Cerebellar nuclear complex (tissue), 1 donor: ENCODE measurements at regions not wholly inside any gene's neighbourhood (a gene's known extent, or its start where the extent isn't known, plus 50 kb on each side); places are given as distances from the start of the nearest gene placed in this dataset.

Experiments used
- DNase-seq, 2 experiments: peaks; one replicate each; lab custom pipeline; 2025; lab: John Stamatoyannopoulos, UW

DNA sequence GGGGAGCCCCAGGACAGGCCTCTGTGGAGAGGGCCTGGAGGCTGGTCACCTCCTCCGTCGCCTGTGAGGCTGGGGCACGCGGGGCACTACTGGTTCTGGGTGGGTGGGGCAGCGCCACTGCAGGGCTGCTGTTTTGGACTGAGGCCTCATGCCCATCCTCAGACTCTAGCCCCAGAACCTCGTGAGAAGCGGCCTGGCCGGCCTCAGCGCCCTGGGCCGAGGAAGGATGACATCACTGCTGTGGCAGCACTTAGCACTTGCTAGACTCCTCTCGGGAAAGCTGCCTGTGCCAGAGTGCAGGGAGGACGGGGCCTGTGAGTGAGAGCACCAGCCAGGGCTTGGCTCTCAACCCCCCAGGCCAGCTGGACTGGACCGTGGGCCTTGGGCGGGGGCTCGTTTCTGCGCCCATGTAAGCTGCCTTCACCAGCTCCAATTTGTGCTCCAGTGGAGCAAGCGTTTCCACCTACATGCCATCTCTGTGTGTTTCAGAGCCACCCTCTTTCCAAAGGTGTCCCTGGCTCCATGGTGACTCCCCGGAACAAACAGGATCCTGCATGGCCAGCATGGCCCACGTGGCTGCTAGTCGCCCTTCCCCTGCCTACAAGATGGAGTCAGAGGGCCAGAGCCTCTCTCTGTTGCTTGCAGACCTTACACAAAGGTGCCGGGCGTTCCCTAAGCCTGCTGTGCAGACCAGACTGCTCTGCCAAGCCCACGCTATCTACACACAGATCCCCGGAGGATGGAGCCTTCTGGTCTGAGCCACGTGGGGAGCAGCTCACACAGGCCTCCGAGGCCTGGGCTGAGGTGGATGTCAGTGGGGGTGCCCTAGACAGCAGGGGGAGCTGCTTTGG lies 102.9 kb downstream of the CTTN start:
- DNase-seq: no peak

DNA sequence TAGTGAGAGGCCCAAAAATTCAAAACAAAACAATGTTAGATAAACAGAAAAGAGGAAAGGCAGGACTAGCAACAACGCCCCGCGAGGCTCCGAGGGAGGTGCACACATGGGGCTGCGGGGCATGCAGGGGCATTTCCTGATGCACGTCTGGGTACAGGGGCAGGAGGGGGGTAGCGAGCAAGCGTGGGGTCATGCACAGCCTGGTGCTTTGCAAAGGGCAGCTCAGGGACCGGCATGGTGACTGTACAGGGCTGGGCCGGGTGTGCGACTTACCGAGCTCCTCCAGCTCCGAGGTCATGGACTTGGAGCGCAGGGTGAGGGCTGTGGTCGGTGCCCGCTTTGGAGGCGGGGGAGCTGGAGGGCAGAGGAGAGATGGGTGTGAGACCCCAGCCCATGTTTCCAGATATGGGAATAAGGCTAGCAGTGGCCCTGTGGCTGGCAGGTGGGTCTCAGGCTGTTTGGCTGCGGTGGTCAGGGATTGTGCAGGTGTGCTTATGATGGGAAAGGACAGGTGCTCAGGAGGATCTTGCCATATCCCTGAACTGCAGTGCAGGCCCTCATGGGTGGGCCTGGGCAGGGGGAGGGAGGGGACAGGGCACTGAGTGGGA lies 103.7 kb downstream of the CTTN start:
- DNase-seq: no peak

DNA sequence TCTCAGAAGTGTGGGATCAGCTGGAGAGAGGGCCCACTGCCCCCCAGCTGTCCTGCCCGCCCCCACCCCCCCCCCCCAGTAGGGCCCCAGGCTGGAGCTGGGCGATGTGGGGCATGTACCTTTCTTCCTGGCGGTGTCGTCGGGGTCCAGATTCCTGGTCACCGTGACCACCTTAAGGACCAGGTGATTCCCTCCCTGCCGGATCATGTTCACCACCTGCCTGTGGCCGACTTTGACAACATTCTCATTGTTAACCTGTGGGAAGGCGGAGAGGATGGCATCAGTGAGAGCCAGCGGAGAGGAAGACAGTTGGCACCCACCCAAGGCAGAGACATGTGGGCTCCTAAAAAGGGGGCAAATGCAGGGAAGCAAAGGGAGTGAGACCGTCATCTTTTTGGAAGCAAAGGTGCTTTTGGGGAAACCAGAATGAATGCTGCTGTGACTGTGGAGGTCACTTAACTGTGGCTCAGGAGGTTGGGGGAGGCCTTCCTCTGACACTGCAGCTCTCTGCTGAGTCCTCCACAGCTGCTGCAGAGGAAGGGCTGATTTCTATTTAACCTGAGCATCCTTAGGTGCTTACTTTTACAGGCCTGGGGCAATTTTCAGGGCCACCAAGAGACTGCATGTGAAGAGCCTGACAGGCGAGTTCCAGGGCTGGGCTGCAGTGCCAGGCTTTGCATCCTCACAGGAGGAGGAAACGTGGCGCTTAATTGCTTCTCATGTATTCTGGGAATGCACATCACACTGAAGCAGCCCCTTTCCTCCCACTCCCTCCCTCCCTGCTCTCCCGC lies 104.5 kb downstream of the CTTN start:
- no peak for DNase-seq

DNA sequence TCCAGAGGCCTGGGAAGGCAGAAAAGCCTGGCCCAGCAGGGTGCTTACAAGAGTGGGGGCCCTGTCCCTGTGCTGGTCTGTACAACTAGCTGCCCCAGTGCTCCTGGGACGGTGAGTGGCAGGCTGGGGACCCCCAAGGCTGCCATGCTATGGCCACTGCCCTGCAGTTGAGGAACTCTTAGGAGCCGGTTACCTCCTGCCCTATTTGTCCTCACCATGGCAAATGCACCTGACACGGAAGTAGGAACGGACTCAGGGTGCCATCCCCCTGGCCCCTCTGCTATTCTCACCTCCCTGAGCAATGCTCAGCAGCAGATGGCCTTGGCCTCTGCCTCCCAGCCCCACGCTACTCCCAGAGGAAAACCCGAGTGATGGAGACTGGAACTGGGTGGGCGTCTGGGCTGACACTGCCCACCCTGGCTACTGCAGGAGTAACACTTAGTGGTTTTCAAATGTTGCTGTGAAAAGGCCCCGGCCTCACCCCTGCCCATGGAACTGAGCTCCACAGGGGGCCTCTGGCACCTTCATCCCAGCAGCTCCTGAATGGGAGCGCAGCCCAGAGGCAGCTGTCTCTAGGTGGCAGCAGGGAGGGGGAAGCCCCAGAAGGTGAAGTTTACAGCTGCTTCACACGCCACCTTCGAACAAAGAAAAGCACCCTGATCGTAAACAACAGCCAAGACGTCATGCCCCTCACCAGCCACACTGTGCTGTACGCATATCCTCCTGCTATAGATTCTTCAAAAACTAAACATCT lies 105.3 kb downstream of the CTTN start:
- no peak for DNase-seq

DNA sequence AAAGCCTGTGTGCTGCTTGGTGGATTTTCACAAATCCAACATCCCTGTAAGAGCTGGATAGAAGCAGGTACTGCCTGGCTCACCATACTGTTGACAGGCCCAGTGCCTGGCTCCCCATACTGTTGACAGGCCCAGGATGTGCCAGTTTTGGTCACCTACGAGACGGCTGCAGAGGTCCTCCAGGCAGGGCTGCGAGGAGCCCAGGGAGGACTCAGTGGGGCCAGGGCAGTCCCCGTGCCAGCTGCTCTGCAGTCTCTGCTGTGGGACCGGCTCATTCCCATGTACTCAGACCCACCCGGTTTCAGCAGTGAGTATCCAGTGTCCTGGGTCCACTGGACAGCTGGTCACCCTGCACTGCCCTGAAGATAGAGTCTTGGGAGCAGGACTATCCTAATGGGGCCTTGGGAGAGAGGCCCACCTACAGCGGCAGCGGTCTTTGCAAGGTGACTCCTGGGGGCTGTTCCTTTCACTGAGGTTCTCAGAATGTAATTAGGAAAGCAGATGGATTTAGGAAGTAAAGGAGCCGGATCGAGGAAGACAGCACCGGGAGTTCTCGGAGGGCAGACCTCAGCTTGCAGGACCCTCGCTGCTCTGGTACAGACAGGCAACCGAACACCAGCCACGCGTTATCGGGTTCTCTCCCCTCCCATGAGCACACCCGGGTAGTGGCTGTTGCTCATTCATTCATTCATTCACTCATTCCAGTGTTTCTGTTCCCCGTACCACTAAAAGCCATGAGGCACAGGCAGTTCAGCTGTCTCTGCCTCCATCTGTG lies 106.1 kb downstream of the CTTN start:
- DNase-seq: no peak

DNA sequence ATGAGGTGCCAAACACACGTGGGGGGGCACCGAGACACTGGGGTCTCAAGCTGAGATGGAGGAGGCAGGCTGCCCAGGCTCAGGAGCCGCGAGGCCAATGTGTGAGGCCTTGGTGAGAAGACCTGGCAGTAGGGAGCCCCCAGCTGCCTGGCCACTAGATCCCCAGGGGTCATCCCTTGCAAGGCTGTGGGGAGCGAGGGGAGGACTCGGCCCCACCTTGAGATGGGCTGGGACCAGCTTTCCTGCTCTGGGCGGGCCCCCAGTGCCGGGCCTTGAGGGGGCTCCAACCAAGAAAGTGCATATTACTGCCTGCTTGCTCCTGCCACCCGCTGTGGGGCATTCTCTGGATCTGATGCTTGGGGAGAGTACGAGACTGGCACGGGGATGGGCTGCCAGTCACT lies 107.0 kb downstream of the CTTN start:
- no peak for DNase-seq

DNA sequence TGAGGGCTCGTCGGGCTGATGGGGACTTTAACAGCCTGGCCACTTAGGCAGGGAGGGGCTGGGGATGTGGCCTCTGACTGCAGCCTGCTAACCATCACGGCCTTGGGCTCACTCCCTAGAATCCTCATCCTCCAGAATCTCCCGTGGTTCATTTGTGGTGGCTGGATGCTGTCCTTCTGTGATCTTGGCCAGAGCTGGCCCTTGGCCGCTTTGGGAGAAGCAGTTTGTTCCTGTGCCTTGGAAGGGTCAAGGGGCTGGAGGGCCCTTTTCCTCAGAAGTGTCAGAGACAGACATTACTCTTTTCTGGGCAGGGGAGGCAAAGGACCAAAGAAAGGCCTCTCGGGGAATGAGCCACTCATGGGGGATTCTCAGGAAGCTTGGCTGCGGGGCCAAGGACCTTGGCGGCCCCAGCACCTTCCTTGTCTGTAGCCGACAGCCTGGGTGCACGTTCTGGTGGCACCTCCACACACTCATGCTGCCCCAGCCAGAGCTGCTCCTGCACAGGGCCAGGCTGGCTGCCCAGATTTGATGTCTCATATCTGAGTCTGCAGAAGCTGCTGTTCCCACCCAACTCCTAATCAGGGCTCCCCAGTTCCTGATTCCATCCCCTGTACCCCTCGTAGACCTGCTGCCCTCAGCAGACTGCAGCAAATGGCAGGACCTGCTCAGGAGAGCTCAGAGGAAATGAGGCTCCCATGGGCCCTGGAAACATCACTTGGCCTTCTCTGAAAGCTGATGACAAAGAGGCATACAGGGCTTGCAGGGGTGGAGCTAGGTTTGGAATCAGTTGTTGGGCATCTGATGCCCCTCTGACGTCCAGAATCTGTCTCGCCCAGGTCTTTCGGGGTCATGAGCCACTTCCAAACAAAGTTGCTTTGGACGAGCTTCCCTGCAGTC lies 107.7 kb downstream of the CTTN start:
- no peak for DNase-seq

DNA sequence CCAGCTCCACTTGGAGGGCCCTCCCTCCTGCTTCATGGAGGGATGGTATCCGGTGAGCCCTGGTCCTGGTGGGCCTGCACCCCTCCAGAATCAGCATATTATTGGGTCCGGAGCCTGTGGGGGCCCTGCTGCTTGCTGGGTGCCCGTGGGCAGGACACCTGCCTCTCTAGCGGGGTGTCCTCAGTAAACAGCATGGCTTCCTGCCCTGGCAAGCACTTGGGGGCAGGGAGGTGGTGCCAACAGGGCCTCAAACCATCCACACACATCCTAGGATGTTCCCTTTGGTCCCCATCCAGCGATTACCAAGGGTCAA lies 108.3 kb downstream of the CTTN start:
- no peak for DNase-seq

DNA sequence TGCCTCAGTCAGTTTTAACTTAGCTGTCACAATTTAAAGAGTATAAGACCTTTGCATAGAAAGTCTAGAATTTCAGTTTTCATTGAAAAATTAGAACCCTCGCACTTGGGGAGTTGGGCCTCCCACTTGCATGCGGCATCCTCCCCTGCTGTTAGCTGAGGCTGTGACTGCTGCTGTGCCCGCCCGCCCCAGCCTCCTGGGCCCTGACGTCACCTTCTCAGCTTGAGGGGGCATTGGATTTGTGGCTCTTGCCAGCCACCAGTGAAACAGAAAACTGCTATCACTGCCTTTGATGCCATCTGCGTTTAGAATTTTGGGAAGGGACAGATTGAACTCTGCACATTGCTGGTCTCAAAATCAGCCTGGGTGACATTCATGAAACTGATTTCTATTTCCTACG lies 108.7 kb downstream of the CTTN start:
- no peak for DNase-seq

DNA sequence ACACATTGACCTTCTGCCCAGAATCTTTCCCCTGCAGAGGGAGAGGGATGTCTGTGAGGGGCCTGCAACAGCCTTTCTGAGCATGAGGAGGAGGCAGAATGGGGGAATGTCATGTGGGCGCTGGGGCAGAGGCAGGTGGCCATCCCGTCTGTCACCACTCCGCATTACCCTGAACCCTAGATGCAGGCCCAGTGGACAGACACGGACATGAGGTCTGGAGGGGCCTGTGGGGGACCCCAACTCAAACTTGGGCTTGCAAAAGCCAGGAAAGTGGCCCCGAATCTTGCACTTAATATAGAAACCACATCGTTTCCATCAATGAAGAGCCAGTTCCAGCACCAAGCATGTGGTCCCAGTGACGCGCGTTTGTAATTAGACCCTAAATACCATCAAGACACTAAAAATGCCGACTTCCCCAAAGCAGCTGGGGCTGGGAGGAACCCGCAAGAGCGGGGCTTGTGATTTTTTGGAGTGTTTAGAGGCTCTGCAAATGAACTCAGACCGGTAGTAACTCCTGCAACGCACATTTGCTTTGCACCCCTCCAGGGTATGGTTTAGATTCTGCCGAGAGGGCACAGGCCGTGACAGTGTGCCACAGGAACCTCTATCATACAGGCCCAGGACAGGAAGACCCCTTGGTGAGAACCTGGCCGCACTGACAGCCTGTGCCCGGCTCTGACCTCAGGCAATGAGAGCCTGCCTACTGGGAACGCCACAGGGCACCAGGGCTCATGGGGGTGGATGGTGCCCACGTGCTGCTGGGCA lies 109.3 kb downstream of the CTTN start:
- DNase-seq: no peak

DNA sequence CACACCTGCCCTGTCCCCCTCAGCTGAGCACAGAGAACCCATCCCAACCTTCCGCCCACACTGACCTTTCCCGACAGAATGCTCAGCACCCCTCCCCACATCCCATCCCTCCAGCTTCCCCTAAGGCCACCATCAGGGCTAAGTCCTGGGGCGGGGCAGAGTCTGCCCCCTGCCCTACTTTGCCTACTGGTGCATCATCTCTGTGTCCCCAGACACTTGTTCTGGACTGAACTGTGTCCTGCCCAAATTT lies 109.8 kb downstream of the CTTN start:
- DNase-seq: no peak

DNA sequence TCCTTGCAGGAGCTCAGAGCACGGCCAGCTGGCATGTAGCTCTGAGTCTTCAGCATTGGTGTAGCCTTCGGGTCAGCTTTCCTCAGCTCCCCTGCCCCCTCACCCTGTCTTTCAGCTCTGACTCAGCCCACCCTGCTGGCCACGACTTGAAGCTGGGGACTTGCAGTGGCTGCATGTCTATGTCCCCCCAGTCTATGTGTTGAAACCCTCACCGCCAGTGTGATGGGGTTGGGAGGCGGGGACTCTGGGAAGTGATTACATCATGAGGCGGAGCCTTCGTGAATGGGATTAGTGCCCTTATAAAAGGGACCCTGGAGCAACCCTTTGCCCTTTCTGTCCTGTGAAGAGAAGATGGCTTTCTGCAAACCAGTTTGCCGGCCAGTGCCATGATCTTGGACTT lies 111.1 kb downstream of the CTTN start:
- DNase-seq: no peak

DNA sequence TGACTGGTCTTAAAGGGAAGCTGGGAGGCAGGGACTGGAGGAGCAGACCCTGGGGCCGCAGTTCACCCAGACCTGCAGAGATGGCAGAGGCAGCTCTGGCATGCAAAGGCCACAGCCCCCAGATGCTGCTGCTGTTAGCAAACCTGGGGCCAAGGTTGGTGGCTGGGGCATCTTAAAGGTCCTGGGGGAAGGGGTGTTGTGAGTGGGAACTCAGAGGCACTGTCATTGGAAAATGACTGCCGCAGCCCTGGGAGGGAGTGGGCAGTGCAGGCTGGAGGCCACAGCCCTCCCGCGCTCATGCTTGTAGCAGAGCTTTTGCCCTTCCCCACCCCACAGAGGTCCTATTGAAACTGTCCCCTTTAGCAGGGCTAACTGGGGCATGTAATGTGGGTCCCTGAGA lies 111.8 kb downstream of the CTTN start:
- no peak for DNase-seq

DNA sequence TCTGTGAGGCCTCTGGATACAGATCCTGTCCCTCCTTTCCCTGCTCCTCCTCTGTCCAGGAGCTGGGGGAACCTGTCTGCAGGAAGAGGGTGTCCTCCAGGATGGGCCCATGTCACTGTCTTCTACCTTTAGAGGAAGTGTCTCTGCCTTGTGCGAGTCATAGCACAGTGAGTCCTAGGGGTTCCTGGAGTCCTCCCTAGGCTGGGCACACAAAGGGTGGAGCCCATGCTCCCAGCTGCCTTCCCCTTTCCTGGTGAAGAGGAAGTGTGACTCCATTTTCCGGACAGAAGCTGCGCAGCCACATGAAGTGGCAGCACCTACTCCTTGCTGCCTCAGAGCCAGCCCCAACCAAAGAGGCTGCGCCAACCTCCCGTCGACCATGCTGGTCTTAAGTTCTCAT lies 112.2 kb downstream of the CTTN start:
- DNase-seq: no peak

DNA sequence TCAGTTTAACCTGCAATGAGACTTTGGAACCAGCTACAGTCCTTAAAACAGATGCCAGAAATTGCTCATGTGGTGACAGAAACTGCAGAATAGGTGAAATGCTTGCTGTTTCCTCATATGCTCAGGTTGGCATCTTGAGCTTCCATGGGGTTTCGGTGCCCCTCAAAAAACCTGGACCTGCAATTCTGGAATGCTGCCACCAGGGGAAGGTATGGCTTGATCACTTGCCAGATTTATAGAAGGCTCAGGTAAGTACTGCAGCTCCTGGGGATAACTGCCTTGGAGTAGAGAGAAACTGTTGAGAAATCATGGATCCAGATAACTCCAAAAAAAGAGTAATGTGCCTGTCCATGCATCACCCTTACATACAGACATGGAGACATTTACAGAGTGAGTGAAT lies 113.0 kb downstream of the CTTN start:
- no peak for DNase-seq

DNA sequence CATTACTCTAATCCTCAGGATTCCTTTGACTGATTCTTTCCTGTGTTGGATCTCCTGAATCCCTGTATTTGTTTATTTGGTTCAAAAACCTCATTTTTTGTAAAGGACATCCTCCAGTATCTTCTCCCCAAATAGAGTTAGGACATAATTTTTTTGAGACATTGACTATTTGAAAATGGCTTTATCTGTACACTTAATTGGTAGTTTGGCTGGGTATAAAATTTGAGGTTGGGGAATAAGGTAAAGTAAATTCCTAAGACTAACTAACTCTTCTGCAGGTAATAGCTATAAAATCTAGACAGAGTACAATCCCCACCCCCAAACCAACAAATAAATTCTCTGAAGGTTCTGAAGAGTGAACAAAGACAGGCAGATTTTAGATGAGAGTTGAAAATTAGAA lies 114.4 kb downstream of the CTTN start:
- DNase-seq: no peak

DNA sequence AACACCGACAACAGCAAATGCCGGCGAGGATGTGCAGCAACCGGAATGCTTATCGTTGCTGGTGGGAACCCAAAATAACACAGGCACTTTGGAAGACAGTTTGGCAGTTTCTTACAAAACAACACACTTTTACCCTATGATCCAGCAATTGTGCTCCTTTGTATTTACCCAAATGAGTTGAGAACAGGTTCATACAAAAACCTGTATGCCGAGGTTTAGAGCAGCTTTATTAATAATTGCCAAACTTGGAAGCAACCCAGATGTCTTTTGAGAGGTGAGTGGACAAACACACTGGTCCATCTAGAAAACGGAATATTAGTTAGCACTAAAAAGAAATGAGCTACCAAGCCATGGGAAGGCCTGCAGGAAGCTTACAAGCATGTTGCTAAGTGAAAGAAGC lies 118.9 kb downstream of the CTTN start:
- no peak for DNase-seq

DNA sequence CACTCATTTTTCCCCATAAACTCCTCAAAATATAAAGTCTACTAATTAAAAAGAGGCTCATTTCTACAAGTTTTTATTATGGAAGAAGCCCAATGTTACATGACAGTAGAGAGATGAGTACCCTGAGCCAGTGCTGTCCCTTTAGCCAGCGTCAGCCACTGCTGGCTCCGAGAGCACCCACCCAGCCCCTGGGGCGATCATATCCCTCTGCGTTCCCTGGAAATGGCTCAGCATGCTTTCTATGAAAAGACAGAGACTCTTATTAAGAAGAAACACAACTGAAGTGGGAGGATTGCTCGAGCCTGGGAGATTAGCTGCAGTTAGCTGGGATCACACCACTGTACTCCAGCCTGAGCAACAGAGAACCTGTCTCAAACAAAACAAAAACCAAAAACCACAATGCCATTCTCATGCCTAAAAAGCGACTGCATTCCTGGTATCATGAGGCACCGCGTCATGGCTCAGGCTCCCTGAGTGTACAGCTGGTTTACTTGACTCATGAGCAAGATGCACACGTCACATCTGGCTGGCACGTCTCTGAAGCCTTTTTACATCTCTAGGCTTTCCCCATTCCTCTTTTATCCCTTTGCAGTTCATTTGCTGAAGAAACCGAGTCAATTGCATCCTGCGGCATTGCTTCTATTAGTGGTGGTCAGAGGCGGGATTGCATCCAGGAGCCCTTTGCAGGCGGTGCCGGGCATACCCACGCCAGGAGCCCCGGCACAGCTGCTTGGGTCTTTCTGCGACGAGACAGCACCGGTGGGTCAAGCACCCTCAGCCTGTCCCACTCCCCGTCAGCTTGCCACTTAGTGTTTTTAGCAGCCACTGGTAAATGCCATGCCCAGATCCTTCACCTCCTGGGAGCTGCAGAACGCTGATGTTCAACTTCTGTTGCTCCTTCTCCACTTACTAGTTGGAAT lies 119.9 kb downstream of the CTTN start:
- no peak for DNase-seq

DNA sequence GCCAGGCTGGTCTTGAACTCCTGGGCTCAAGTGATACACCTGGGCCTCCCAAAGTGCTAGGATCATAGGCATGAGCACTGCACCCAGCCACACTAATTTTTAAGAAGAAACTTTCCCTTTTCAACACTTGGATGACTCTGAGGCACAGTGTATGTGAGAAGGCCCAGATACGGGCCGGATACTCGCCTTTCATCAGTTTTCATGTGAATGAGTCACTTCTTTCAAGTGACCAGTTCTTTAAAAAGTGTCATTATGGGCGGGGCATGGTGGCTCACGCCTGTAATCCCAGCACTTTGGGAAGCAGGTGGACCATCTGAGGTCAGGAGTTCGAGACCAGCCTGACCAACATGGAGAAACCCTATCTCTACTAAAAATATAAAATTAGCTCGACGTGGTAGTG lies 120.8 kb downstream of the CTTN start:
- no peak for DNase-seq
